Natural killer cell (primary cell): ENCODE measurements at regions not wholly inside any gene's neighbourhood (a gene's known extent, or its start where the extent isn't known, plus 50 kb on each side); places are given as distances from the start of the nearest gene placed in this dataset.

Experiments used
- ATAC-seq, 3 donors: fragments of 150-1000 bp in 2 of 3; fragments of 200-7000 bp in 1 of 3; cut with Tn5 transposase; 1 replicate in 1 of 3; 2 replicates in 2 of 3; pipeline ENCODE4 v1.10.0; 2021; ENCODE audit warnings: mild to moderate bottlenecking in 2 of 3, moderate library complexity in 2 of 3
- DNase-seq, 2 donors: peaks; one replicate each; pipeline versions ENCODE4 v3.0.0 to v3.0.0-alpha.2; 2013 to 2021; ENCODE audit warnings: mixed read lengths in 1 of 2
- H3K27ac ChIP-seq: one replicate; pipeline ENCODE4 v1.5.1; 2013; ENCODE audit warnings: mild to moderate bottlenecking, low read length
- H3K27me3 ChIP-seq: one replicate; pipeline ENCODE4 v1.6.1; 2013; ENCODE audit warnings: low read length; ENCODE audit not compliant: control insufficient read depth, insufficient read depth
- H3K36me3 ChIP-seq: one replicate; pipeline ENCODE4 v1.6.1; 2013; ENCODE audit warnings: low read length; ENCODE audit not compliant: control insufficient read depth, insufficient read depth
- H3K4me1 ChIP-seq: one replicate; pipeline ENCODE4 v1.6.1; 2013; ENCODE audit warnings: low read length; ENCODE audit not compliant: control insufficient read depth, insufficient read depth
- H3K4me3 ChIP-seq: one replicate; pipeline ENCODE4 v1.5.1; 2013; ENCODE audit warnings: low read length
- H3K9me3 ChIP-seq: one replicate; pipeline ENCODE4 v1.6.1; 2013; ENCODE audit warnings: low read length; ENCODE audit not compliant: control insufficient read depth, insufficient read depth
- H3K27ac Mint-ChIP-seq, 2 donors: one replicate each; pipeline ENCODE4 v1.8.0; 2022; ENCODE audit warnings: mild to moderate bottlenecking in 2 of 2, mixed read lengths in 2 of 2, moderate library complexity in 1 of 2
- H3K27me3 Mint-ChIP-seq, 2 donors: one replicate each; pipeline ENCODE4 v1.8.0; 2022; ENCODE audit warnings: low read depth in 2 of 2, mixed read lengths in 2 of 2
- H3K36me3 Mint-ChIP-seq: one replicate; pipeline ENCODE4 v1.8.0; 2022; ENCODE audit warnings: mixed read lengths
- H3K4me1 Mint-ChIP-seq, 2 donors: one replicate each; pipeline ENCODE4 v1.8.0; 2022; ENCODE audit warnings: mixed read lengths in 2 of 2
- H3K4me3 Mint-ChIP-seq: one replicate; pipeline ENCODE4 v1.8.0; 2022; ENCODE audit warnings: mild to moderate bottlenecking, moderate library complexity, mixed read lengths
- H3K9me3 Mint-ChIP-seq, 2 donors: one replicate each; pipeline ENCODE4 v1.8.0; 2022; ENCODE audit warnings: mixed read lengths in 2 of 2
- CTCF ChIP-seq: fragments of 200-600 bp; IDR thresholded peaks from one replicate; pipeline ENCODE4 v1.8.0; 2022; ENCODE audit warnings: antibody characterized with exemption
- WGBS: methylation state at CpG from one replicate; pipeline ENCODE4 v1.1.7; 2013; ENCODE audit warnings: missing lambda C conversion rate; ENCODE audit not compliant: insufficient coverage; 5-methylcytosine and 5-hydroxymethylcytosine counted together
- intact Hi-C: fragments of 100-400 bp; cut with micrococcal nuclease; formaldehyde crosslinking; loops from one replicate; pipeline ENCODE4 v1.14.2; 2022

- H3K27ac ChIP-seq, result no peak overlapping the region
- H3K27me3 ChIP-seq, result no peaks in the 10 kb centered on the region
- Mint-ChIP-seq H3K9me3 (peaks cover 8 to 10% of the 10 kb centered on the region in 2 donors), H3K27me3 (peaks cover 0 to 3% of the 10 kb centered on the region in 2 donors), H3K36me3 (peaks cover 7% of the 10 kb centered on the region), H3K4me3 (no peak overlapping the region), H3K27ac (no peak overlapping the region), H3K4me1 (no peaks in the 10 kb centered on the region)
- no peaks in the 10 kb centered on the region for H3K36me3 ChIP-seq
- no peak overlapping the region for H3K4me3 ChIP-seq
- TF ChIP-seq CTCF, result no peak
- 79% methylated on average over 5 of the region's 5 CpGs for WGBS
- no peaks in the 10 kb centered on the region for H3K4me1 ChIP-seq
- ATAC-seq (no peak), DNase-seq (no peak)
- H3K9me3 ChIP-seq, result peaks cover 13% of the 10 kb centered on the region
- intact Hi-C loops, result no loop called here
Measured at GRCh38 chr5:174500636-174501035, 223.7 kb upstream of the MSX2 start.

GRCh38 chr5:174501461-174502069 lies 222.8 kb upstream of the MSX2 start:
- H3K9me3 Mint-ChIP-seq, result peaks cover 8 to 10% of the 10 kb centered on the region in 2 donors
- intact Hi-C loops, result no loop called here
- H3K4me1 Mint-ChIP-seq, result no peaks in the 10 kb centered on the region
- no peak for DNase-seq
- 57% methylated on average over 5 of the region's 6 CpGs for WGBS
- Histone ChIP-seq H3K27ac (no peak overlapping the region), H3K27me3 (no peaks in the 10 kb centered on the region), H3K9me3 (peaks cover 13% of the 10 kb centered on the region), H3K4me3 (no peak overlapping the region), H3K36me3 (no peaks in the 10 kb centered on the region), H3K4me1 (no peaks in the 10 kb centered on the region)
- peaks cover 0 to 3% of the 10 kb centered on the region in 2 donors for H3K27me3 Mint-ChIP-seq
- no peak overlapping the region for H3K4me3 Mint-ChIP-seq
- peaks cover 7% of the 10 kb centered on the region for H3K36me3 Mint-ChIP-seq
- ATAC-seq, result no peak
- H3K27ac Mint-ChIP-seq, result no peak overlapping the region
- no peak for TF ChIP-seq CTCF

- Histone ChIP-seq H3K27ac (no peak overlapping the region), H3K4me1 (no peaks in the 10 kb centered on the region), H3K4me3 (no peak overlapping the region), H3K9me3 (peaks cover 9% of the 10 kb centered on the region), H3K27me3 (no peaks in the 10 kb centered on the region), H3K36me3 (no peaks in the 10 kb centered on the region)
- DNase-seq, result no peak
- Mint-ChIP-seq H3K27me3 (peaks cover 0 to 3% of the 10 kb centered on the region in 2 donors), H3K4me3 (no peak overlapping the region), H3K27ac (no peak overlapping the region), H3K9me3 (peaks cover 5 to 7% of the 10 kb centered on the region in 2 donors), H3K4me1 (no peaks in the 10 kb centered on the region), H3K36me3 (peaks cover 2% of the 10 kb centered on the region)
- intact Hi-C loops, result no loop called here
- TF ChIP-seq CTCF, result no peak
- ATAC-seq, result no peak
Measured at GRCh38 chr5:174503086-174503460, 221.3 kb upstream of the MSX2 start.
